Ascending aorta (tissue), 2 donors: ENCODE measurements at regions not wholly inside any gene's neighbourhood (a gene's known extent, or its start where the extent isn't known, plus 50 kb on each side); places are given as distances from the start of the nearest gene placed in this dataset.
"Not testable (repeated sequence)": the region's sequence is repeated elsewhere in the genome, so short reads cannot be mapped to it uniquely, and the experiment has no call there.

Experiments
- DNase-seq, 2 donors: peaks; one replicate each; pipeline ENCODE4 v3.0.0-alpha.2; 2019; ENCODE audit warnings: low spot score in 2 of 2
- H3K27ac ChIP-seq, 2 donors: fragments of 200-600 bp; sonication (generic); one replicate each; pipeline ENCODE4 v1.5.1; 2016 to 2017; ENCODE audit warnings: mild to moderate bottlenecking in 1 of 2
- H3K27me3 ChIP-seq: fragments of 200-600 bp; sonication (generic); one replicate; pipeline ENCODE4 v1.5.1; 2017
- H3K36me3 ChIP-seq, 2 donors: fragments of 200-600 bp; sonication (generic); one replicate each; pipeline ENCODE4 v1.5.1; 2016
- H3K4me1 ChIP-seq, 2 donors: fragments of 200-600 bp; sonication (generic); one replicate each; pipeline ENCODE4 v1.5.1; 2016 to 2017; ENCODE audit warnings: mild to moderate bottlenecking in 1 of 2
- H3K4me3 ChIP-seq, 2 donors: fragments of 200-600 bp; sonication (generic); one replicate each; pipeline ENCODE4 v1.5.1; 2016 to 2017; ENCODE audit warnings: mild to moderate bottlenecking in 1 of 2
- H3K9me3 ChIP-seq, 2 donors: fragments of 200-600 bp; sonication (generic); one replicate each; pipeline ENCODE4 v1.5.1; 2016
- CTCF ChIP-seq, 3 experiments: fragments of 200-600 bp in 2 of 3; fragments of 450-650 bp in 1 of 3; sonication (generic) in 2 of 3; IDR thresholded peaks; one replicate each; pipeline ENCODE4 v1.5.1; 2016 to 2019; ENCODE audit warnings: antibody characterized with exemption in 3 of 3, mild to moderate bottlenecking in 1 of 3, moderate library complexity in 1 of 3
- intact Hi-C: fragments of 100-400 bp; cut with DNase I; formaldehyde crosslinking; loops from one replicate; pipeline ENCODE4 v1.15.1; 2023

DNA sequence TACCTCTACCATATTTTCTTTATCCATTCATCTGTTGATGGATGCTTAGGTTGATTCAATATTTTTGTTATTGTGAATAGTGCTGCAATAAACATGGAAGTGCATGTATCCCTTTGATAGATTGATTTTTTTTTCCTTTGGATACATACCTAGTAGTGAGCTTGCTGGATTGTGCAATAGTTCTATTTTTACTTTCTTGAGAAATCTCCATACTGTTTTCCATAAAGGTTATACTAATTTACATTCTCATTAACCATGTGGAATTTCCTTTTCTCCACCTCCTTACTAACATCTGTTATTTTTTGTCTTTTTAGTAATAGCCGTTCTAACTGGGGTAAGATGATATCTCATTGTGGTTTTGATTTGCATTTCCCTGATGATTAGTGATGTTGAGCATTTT, 124.6 kb upstream of the TOX3 start:
- no peaks in the 10 kb centered on the region for H3K36me3 ChIP-seq
- DNase-seq: no peak
- no peaks in the 10 kb centered on the region for H3K9me3 ChIP-seq
- no peak for TF ChIP-seq CTCF (IDR thresholded peaks at IDR 0.05)
- H3K27me3 ChIP-seq: no peaks in the 10 kb centered on the region
- H3K4me3 ChIP-seq: no peak overlapping the region
- no peak overlapping the region for H3K27ac ChIP-seq
- intact Hi-C loops: no loop called here
- H3K4me1 ChIP-seq: no peaks in the 10 kb centered on the region

GRCh38 chr16:52657924-52658323, 111.0 kb upstream of the TOX3 start:
- no peak for DNase-seq
- no peak for TF ChIP-seq CTCF (IDR thresholded peaks at IDR 0.05)
- H3K27ac ChIP-seq: no peak overlapping the region

GRCh38 chr16:52655916-52656315, 109.0 kb upstream of the TOX3 start:
- intact Hi-C loops, H3K27me3 ChIP-seq, H3K4me1 ChIP-seq, H3K36me3 ChIP-seq, H3K27ac ChIP-seq, DNase-seq, H3K4me3 ChIP-seq: not testable (repeated sequence)
- H3K9me3 ChIP-seq: peaks cover 0 to 10% of the 10 kb centered on the region in 2 donors

More at GRCh38 chr16:52657924-52658323, 111.0 kb upstream of the TOX3 start:
- Histone ChIP-seq H3K36me3 (no peaks in the 10 kb centered on the region), H3K9me3 (peaks cover 0 to 10% of the 10 kb centered on the region in 2 donors), H3K4me1 (no peaks in the 10 kb centered on the region), H3K4me3 (no peak overlapping the region), H3K27me3 (no peaks in the 10 kb centered on the region)
- intact Hi-C loops: no loop called here

DNA sequence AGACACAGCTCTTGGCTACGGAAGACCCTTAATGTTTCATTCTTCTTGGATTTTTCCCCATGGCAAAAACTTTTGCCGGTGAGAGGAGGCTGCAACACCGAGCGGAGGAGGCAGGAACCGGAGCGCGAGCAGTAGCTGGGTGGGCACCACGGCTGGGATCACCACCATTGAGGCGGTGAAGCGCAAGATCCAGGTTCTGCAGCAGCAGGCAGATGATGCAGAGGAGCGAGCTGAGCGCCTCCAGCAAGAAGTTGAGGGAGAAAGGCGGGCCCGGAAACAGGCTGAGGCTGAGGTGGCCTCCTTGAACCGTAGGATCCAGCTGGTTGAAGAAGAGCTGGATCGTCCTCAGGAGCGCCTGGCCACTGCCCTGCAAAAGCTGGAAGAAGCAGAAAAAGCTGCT, 108.2 kb upstream of the TOX3 start:
- H3K27me3 ChIP-seq, intact Hi-C loops, H3K9me3 ChIP-seq, H3K4me3 ChIP-seq, H3K27ac ChIP-seq, H3K36me3 ChIP-seq, H3K4me1 ChIP-seq, DNase-seq: not testable (repeated sequence)

GRCh38 chr16:52652033-52652432, 105.1 kb upstream of the TOX3 start:
- Histone ChIP-seq H3K4me3 (no peak overlapping the region), H3K27ac (no peak overlapping the region), H3K9me3 (no peaks in the 10 kb centered on the region), H3K36me3 (no peaks in the 10 kb centered on the region), H3K27me3 (no peaks in the 10 kb centered on the region), H3K4me1 (no peaks in the 10 kb centered on the region)
- intact Hi-C loops: no loop called here
- TF ChIP-seq CTCF (IDR thresholded peaks at IDR 0.05): no peak
- DNase-seq: no peak

GRCh38 chr16:52650789-52651188, 103.8 kb upstream of the TOX3 start:
- Histone ChIP-seq H3K4me3 (no peak overlapping the region), H3K9me3 (no peaks in the 10 kb centered on the region), H3K36me3 (no peaks in the 10 kb centered on the region), H3K4me1 (no peaks in the 10 kb centered on the region), H3K27me3 (no peaks in the 10 kb centered on the region), H3K27ac (no peak overlapping the region)
- no peak for TF ChIP-seq CTCF (IDR thresholded peaks at IDR 0.05)
- no peak for DNase-seq
- intact Hi-C loops: no loop called here

DNA sequence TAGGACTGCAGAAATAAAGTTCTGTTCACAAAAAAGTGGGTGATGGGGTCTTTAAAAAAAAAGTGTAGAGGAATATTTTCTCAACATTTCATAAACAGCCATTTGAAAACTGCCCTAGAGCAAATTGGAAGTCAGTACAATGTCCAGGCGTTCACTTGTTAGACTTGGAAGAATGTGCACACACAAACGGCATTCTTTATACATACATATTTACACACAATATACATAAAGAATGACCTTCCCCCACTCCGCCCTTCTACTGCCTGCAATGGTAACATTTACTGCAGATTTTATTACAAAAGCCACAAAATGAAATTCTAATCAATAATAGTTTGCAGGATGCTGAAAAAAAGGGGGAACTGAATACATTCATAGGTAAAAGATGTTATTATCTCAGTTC, 103.4 kb upstream of the TOX3 start:
- DNase-seq: no peak
- no peaks in the 10 kb centered on the region for H3K4me1 ChIP-seq
- no peaks in the 10 kb centered on the region for H3K9me3 ChIP-seq
- intact Hi-C loops: no loop called here
- H3K36me3 ChIP-seq: no peaks in the 10 kb centered on the region
- no peak overlapping the region for H3K4me3 ChIP-seq
- TF ChIP-seq CTCF (IDR thresholded peaks at IDR 0.05): no peak
- H3K27ac ChIP-seq: no peak overlapping the region
- no peaks in the 10 kb centered on the region for H3K27me3 ChIP-seq
